WTC11 (cell line): ENCODE measurements at regions not wholly inside any gene's neighbourhood (a gene's known extent, or its start where the extent isn't known, plus 50 kb on each side); places are given as distances from the start of the nearest gene placed in this dataset.

ENCODE experiments used
- ATAC-seq: fragments of 200-7000 bp; cut with Tn5 transposase; 2 replicates; pipeline ENCODE4 v1.10.0; 2021; ENCODE audit warnings: mild to moderate bottlenecking, moderate library complexity
- CTCF ChIA-PET: fragments of 300-600 bp; sonication (Branson Sonifier 250); formaldehyde crosslinking; loops from one replicate; lab custom pipeline; 2021; ENCODE audit warnings: antibody characterized with exemption; lab: Charles Lee
- POLR2A ChIA-PET: fragments of 350-600 bp; sonication (Branson Sonifier 250); formaldehyde crosslinking; loops from one replicate; lab custom pipeline; 2021; ENCODE audit warnings: antibody characterized with exemption; lab: Charles Lee
- DNase-seq: peaks from one replicate; pipeline ENCODE4 v3.0.0; 2021; ENCODE audit warnings: low spot score
- H3K27ac Mint-ChIP-seq: 2 replicates; pipeline ENCODE4 v1.8.0; 2021; ENCODE audit warnings: mixed read lengths
- H3K27me3 Mint-ChIP-seq: 2 replicates; pipeline ENCODE4 v1.8.0; 2021; ENCODE audit warnings: low read depth, mild to moderate bottlenecking, moderate library complexity, mixed read lengths
- H3K36me3 Mint-ChIP-seq: 2 replicates; pipeline ENCODE4 v1.8.0; 2021; ENCODE audit warnings: mixed read lengths
- H3K4me1 Mint-ChIP-seq: 2 replicates; pipeline ENCODE4 v1.8.0; 2022; ENCODE audit warnings: mixed read lengths
- H3K4me3 Mint-ChIP-seq: 2 replicates; pipeline ENCODE4 v1.8.0; 2021; ENCODE audit warnings: mild to moderate bottlenecking, moderate library complexity, mixed read lengths
- H3K9me3 Mint-ChIP-seq: 2 replicates; pipeline ENCODE4 v1.8.0; 2021; ENCODE audit warnings: mixed read lengths
- E2F4 ChIP-seq: sonication (generic); formaldehyde crosslinking; IDR thresholded peaks from 2 replicates; pipeline ENCODE4 v1.8.1; 2022; ENCODE audit warnings: low read depth, mild to moderate bottlenecking, moderate library complexity, missing genetic modification reagents, borderline replicate concordance
- ELF4 ChIP-seq: sonication (generic); formaldehyde crosslinking; IDR thresholded peaks from 2 replicates; pipeline ENCODE4 v1.8.1; 2022; ENCODE audit warnings: low read depth, mild to moderate bottlenecking, moderate library complexity, missing genetic modification reagents
- FOXJ3 ChIP-seq: sonication (generic); formaldehyde crosslinking; IDR thresholded peaks from 2 replicates; pipeline ENCODE4 v1.9.0; 2021; ENCODE audit warnings: missing genetic modification reagents, mild to moderate bottlenecking, borderline replicate concordance
- FOXK1 ChIP-seq: sonication (generic); formaldehyde crosslinking; IDR thresholded peaks from 2 replicates; pipeline ENCODE4 v1.8.0; 2022; ENCODE audit warnings: mild to moderate bottlenecking, moderate library complexity, missing genetic modification reagents
- GABPB1 ChIP-seq: sonication (generic); formaldehyde crosslinking; IDR thresholded peaks from 2 replicates; pipeline ENCODE4 v1.8.1; 2023; ENCODE audit warnings: mild to moderate bottlenecking, missing genetic modification reagents
- HMGA2 ChIP-seq: fragments of 250-450 bp; sonication (Bioruptor Pico); IDR thresholded peaks from 2 replicates; pipeline ENCODE4 v1.4.0; 2021; ENCODE audit warnings: mild to moderate bottlenecking, moderate library complexity
- NFATC4 ChIP-seq: fragments of 250-450 bp; sonication (Bioruptor Pico); IDR thresholded peaks from 2 replicates; pipeline ENCODE4 v1.9.0; 2021; ENCODE audit warnings: mild to moderate bottlenecking
- PRDM15 ChIP-seq: sonication (generic); formaldehyde crosslinking; IDR thresholded peaks from 2 replicates; pipeline ENCODE4 v1.8.0; 2022; ENCODE audit warnings: missing genetic modification reagents
- ZBTB43 ChIP-seq: sonication (generic); formaldehyde crosslinking; IDR thresholded peaks from 2 replicates; pipeline ENCODE4 v1.8.1; 2023; ENCODE audit warnings: mild to moderate bottlenecking, missing genetic modification reagents
- TF ChIP-seq, protein P1 (sequence below): sonication (generic); formaldehyde crosslinking; IDR thresholded peaks from 2 replicates; pipeline ENCODE4 v1.8.1; 2023; ENCODE audit warnings: mild to moderate bottlenecking, moderate library complexity, missing genetic modification reagents
- TF ChIP-seq, protein P2 (sequence below): sonication (generic); formaldehyde crosslinking; IDR thresholded peaks from 2 replicates; pipeline ENCODE4 v1.8.1; 2023; ENCODE audit warnings: mild to moderate bottlenecking, missing genetic modification reagents, moderate library complexity
- TF ChIP-seq, protein P3 (sequence below): sonication (generic); formaldehyde crosslinking; IDR thresholded peaks from 2 replicates; pipeline ENCODE4 v1.8.0; 2022; ENCODE audit warnings: mild to moderate bottlenecking, missing genetic modification reagents

DNA sequence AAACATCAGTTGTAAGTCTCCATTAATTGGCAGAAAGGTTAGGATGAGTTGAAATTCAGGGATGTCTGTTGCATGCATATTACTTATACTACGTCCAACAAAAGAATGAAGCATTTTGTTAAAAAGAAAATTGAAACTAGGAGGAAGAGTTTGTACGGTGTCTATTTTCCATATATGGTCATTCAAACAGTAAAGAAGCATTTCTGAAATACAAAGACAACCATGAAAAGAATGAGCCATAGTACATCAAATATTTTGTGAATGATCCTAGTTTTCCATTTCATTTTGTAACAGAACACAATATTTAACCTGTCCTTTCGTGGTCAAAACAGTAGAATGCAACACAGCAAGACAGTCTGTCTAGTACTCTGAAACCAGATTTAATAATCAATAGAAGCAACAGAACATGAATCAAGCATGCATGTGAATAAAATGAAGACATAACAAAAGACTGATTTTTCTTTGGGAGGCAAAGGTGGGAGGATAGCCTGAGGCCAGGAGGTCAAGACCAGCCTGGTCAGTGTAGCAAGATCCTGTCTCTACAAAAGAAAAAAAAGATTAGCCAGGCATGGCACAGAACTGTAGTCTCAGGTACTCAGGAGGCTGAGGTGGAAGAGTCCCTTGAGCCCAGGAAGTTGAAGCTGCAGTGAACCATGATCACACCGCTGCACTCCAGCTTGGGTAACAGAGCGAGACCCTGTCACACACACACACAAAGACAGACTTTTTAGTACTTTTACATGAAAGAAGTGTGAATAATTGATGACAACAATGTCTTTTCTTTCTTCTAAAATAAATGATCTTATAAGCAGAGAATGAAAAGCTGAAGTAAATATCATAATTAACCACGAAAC, 156.0 kb downstream of the LRIG3 start:
- no peaks in the 10 kb centered on the region; the same call in 1 of the 2 replicates for H3K27me3 Mint-ChIP-seq
- ATAC-seq (no peak), DNase-seq (no peak)
- TF ChIP-seq FOXK1, result no peak
- peaks cover 10% of the 10 kb centered on the region for H3K9me3 Mint-ChIP-seq
- no peak overlapping the region; the same call in 1 of the 2 replicates for H3K27ac Mint-ChIP-seq
- ChIA-PET POLR2A (no interaction called here), CTCF (no interaction called here)
- no peaks in the 10 kb centered on the region for H3K4me1 Mint-ChIP-seq
- no peak overlapping the region for H3K4me3 Mint-ChIP-seq
- peaks cover 4% of the 10 kb centered on the region; the same call in 1 of the 2 replicates for H3K36me3 Mint-ChIP-seq

GRCh38 chr12:58765076-58765475, 155.2 kb downstream of the LRIG3 start:
- Mint-ChIP-seq H3K27me3 (no peaks in the 10 kb centered on the region; the same call in 1 of the 2 replicates), H3K4me1 (no peaks in the 10 kb centered on the region), H3K9me3 (peaks cover 14% of the 10 kb centered on the region), H3K4me3 (no peak overlapping the region), H3K27ac (no peak overlapping the region), H3K36me3 (peaks cover 4% of the 10 kb centered on the region; the same call in 1 of the 2 replicates)
- TF ChIP-seq HMGA2 (CRISPR knock-in tag) (no peak), FOXK1 (no peak), ZBTB43 (CRISPR knock-in tag) (no peak), PRDM15 (CRISPR knock-in tag) (no peak), E2F4 (CRISPR knock-in tag) (no peak), NFATC4 (no peak)
- TF ChIP-seq, protein P1, sequence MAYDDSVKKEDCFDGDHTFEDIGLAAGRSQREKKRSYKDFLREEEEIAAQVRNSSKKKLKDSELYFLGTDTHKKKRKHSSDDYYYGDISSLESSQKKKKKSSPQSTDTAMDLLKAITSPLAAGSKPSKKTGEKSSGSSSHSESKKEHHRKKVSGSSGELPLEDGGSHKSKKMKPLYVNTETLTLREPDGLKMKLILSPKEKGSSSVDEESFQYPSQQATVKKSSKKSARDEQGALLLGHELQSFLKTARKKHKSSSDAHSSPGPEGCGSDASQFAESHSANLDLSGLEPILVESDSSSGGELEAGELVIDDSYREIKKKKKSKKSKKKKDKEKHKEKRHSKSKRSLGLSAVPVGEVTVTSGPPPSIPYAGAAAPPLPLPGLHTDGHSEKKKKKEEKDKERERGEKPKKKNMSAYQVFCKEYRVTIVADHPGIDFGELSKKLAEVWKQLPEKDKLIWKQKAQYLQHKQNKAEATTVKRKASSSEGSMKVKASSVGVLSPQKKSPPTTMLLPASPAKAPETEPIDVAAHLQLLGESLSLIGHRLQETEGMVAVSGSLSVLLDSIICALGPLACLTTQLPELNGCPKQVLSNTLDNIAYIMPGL (CRISPR knock-in tag), result no peak
- TF ChIP-seq, protein P2, sequence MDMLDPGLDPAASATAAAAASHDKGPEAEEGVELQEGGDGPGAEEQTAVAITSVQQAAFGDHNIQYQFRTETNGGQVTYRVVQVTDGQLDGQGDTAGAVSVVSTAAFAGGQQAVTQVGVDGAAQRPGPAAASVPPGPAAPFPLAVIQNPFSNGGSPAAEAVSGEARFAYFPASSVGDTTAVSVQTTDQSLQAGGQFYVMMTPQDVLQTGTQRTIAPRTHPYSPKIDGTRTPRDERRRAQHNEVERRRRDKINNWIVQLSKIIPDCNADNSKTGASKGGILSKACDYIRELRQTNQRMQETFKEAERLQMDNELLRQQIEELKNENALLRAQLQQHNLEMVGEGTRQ (CRISPR knock-in tag), result no peak
- CTCF ChIA-PET, result no interaction called here
- DNase-seq (no peak), ATAC-seq (no peak)
- POLR2A ChIA-PET, result no interaction called here

- POLR2A ChIA-PET, result no interaction called here
- H3K27ac Mint-ChIP-seq, result no peak overlapping the region
- DNase-seq, result no peak
Observed at GRCh38 chr12:58765653-58766512, 154.4 kb downstream of the LRIG3 start.

More at GRCh38 chr12:58765653-58766512, 154.4 kb downstream of the LRIG3 start:
- H3K4me3 Mint-ChIP-seq, result no peak overlapping the region
- H3K4me1 Mint-ChIP-seq, result no peaks in the 10 kb centered on the region
- H3K9me3 Mint-ChIP-seq, result peaks cover 14% of the 10 kb centered on the region
- H3K36me3 Mint-ChIP-seq, result peaks cover 4% of the 10 kb centered on the region; the same call in 1 of the 2 replicates
- no peak for ATAC-seq
- no peaks in the 10 kb centered on the region; the same call in 1 of the 2 replicates for H3K27me3 Mint-ChIP-seq
- CTCF ChIA-PET, result no interaction called here
- TF ChIP-seq, protein P3, sequence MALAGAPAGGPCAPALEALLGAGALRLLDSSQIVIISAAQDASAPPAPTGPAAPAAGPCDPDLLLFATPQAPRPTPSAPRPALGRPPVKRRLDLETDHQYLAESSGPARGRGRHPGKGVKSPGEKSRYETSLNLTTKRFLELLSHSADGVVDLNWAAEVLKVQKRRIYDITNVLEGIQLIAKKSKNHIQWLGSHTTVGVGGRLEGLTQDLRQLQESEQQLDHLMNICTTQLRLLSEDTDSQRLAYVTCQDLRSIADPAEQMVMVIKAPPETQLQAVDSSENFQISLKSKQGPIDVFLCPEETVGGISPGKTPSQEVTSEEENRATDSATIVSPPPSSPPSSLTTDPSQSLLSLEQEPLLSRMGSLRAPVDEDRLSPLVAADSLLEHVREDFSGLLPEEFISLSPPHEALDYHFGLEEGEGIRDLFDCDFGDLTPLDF, result no peak
- peak; percentile 56; the same call in 1 of the 2 replicates for TF ChIP-seq GABPB1 (CRISPR knock-in tag)
- TF ChIP-seq FOXJ3 (CRISPR knock-in tag), result no peak
- no peak for TF ChIP-seq ELF4
